Lower leg skin (tissue), 4 donors: ENCODE measurements at regions not wholly inside any gene's neighbourhood (a gene's known extent, or its start where the extent isn't known, plus 50 kb on each side); places are given as distances from the start of the nearest gene placed in this dataset.

Experiments used
- DNase-seq, 2 donors: peaks; one replicate each; pipeline ENCODE4 v3.0.0-alpha.2; 2019; ENCODE audit warnings: low spot score in 2 of 2
- H3K4me3 ChIP-seq: fragments of 200-600 bp; sonication (generic); 2 replicates; pipeline ENCODE4 v1.5.1; 2017; ENCODE audit warnings: mild to moderate bottlenecking, low read depth; ENCODE audit not compliant: poor library complexity, severe bottlenecking
- CTCF ChIP-seq, 3 donors: fragments of 450-650 bp; IDR thresholded peaks; one replicate each; pipeline ENCODE4 v1.5.1; 2016; ENCODE audit warnings: antibody characterized with exemption in 3 of 3, mild to moderate bottlenecking in 3 of 3, moderate library complexity in 2 of 3
- POLR2A ChIP-seq, 2 donors: fragments of 450-650 bp; IDR thresholded peaks; one replicate each; pipeline ENCODE4 v1.6.1; 2016 to 2017; ENCODE audit warnings: antibody characterized with exemption in 2 of 2, mild to moderate bottlenecking in 1 of 2, moderate library complexity in 1 of 2
- WGBS, 2 donors: methylation state at CpG; one replicate each; pipeline ENCODE4 v1.1.5; 2018; 5-methylcytosine and 5-hydroxymethylcytosine counted together
- intact Hi-C: fragments of 100-400 bp; cut with DNase I; formaldehyde crosslinking; loops from one replicate; pipeline ENCODE4 v1.15.0; 2023; ENCODE audit warnings: low total_unique reads

GRCh38 chr10:118472415-118473304, 122.8 kb downstream of the PRLHR start:
- TF ChIP-seq CTCF (IDR thresholded peaks at IDR 0.05), result no peak
- TF ChIP-seq POLR2A (IDR thresholded peaks at IDR 0.05), result no peak
- intact Hi-C loops, result no loop called here
- no peak for DNase-seq
- H3K4me3 ChIP-seq, result no peak overlapping the region
- WGBS, 2 donors, result 43 to 44% methylated on average over 12 of the region's 12 CpGs

- no peak for DNase-seq
- intact Hi-C loops, result no loop called here
- H3K4me3 ChIP-seq, result no peak overlapping the region
- WGBS, 2 donors, result 78 to 80% methylated on average over 4 of the region's 4 CpGs
- no peak for TF ChIP-seq CTCF (IDR thresholded peaks at IDR 0.05)
Measured at GRCh38 chr10:118471863-118472262, 123.6 kb downstream of the PRLHR start.

GRCh38 chr10:118470470-118470869, 125.0 kb downstream of the PRLHR start:
- no peak for DNase-seq
- no peak overlapping the region for H3K4me3 ChIP-seq
- WGBS, 2 donors, result 59 to 61% methylated on average over 1 of the region's 1 CpG
- TF ChIP-seq CTCF (IDR thresholded peaks at IDR 0.05), result no peak
- TF ChIP-seq POLR2A (IDR thresholded peaks at IDR 0.05), result no peak
- intact Hi-C loops, result no loop called here

GRCh38 chr10:118467200-118467599, 125.1 kb upstream of the FAM204A start:
- no peak for TF ChIP-seq CTCF (IDR thresholded peaks at IDR 0.05)
- TF ChIP-seq POLR2A (IDR thresholded peaks at IDR 0.05), result no peak
- no peak for DNase-seq
- WGBS, 2 donors, result 71 to 75% methylated on average over 6 of the region's 6 CpGs
- intact Hi-C loops, result no loop called here
- H3K4me3 ChIP-seq, result no peak overlapping the region

- intact Hi-C loops, result no loop called here
- H3K4me3 ChIP-seq, result no peak overlapping the region
- no peak for TF ChIP-seq POLR2A (IDR thresholded peaks at IDR 0.05)
- no peak for TF ChIP-seq CTCF (IDR thresholded peaks at IDR 0.05)
- whole genome bisulfite sequencing, 2 donors, result 88 to 89% methylated on average over 3 of the region's 3 CpGs
- no peak for DNase-seq
Measured at GRCh38 chr10:118465300-118465874, 123.3 kb upstream of the FAM204A start.
